ENCODE measurements at regions not wholly inside any gene's neighbourhood (a gene's known extent, or its start where the extent isn't known, plus 50 kb on each side); places are given as distances from the start of the nearest gene placed in this dataset.

DNA sequence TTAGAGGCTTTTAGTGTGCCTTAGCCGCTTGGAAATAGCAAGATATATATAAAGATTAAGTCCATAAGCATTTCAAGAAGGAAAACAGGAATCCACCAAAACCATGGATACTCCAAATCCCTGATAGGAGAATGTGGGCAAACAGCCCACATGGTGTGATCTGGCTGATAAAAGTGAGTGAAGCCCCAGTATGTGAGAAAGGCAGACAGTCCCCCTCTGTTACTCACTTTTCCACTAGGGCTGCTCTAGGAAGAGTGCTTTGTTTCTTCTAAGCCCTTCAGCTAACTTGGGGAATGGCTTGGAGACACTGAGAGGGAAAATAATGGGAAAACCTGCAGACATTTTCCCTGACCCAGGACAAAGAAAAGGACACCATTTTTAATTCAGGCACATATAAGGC, 802.3 kb upstream of the PRR20A start:
- TF ChIP-seq POLR2AphosphoS5 (IDR thresholded peaks at IDR 0.05; ENCODE audit: insufficient read depth, low read depth, low read length): no peak
- TF ChIP-seq, protein P1, sequence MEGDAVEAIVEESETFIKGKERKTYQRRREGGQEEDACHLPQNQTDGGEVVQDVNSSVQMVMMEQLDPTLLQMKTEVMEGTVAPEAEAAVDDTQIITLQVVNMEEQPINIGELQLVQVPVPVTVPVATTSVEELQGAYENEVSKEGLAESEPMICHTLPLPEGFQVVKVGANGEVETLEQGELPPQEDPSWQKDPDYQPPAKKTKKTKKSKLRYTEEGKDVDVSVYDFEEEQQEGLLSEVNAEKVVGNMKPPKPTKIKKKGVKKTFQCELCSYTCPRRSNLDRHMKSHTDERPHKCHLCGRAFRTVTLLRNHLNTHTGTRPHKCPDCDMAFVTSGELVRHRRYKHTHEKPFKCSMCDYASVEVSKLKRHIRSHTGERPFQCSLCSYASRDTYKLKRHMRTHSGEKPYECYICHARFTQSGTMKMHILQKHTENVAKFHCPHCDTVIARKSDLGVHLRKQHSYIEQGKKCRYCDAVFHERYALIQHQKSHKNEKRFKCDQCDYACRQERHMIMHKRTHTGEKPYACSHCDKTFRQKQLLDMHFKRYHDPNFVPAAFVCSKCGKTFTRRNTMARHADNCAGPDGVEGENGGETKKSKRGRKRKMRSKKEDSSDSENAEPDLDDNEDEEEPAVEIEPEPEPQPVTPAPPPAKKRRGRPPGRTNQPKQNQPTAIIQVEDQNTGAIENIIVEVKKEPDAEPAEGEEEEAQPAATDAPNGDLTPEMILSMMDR (IDR thresholded peaks at IDR 0.05; ENCODE audit: extremely low read depth in 1 of 2, insufficient read depth in 1 of 2, low read depth in 1 of 2, low read length in 2 of 2): no peak
- no peak for TF ChIP-seq EZH2 (IDR thresholded peaks at IDR 0.05; ENCODE audit: borderline replicate concordance, low read depth, low read length, severe bottlenecking)
- TF ChIP-seq POLR2A (IDR thresholded peaks at IDR 0.05; ENCODE audit: low read depth, low read length): no peak
- no peak for TF ChIP-seq JUN (IDR thresholded peaks at IDR 0.05; ENCODE audit: borderline replicate concordance, insufficient read depth, insufficient read length, low read depth)
